ENCODE measurements at regions not wholly inside any gene's neighbourhood (a gene's known extent, or its start where the extent isn't known, plus 50 kb on each side); places are given as distances from the start of the nearest gene placed in this dataset.

DNA sequence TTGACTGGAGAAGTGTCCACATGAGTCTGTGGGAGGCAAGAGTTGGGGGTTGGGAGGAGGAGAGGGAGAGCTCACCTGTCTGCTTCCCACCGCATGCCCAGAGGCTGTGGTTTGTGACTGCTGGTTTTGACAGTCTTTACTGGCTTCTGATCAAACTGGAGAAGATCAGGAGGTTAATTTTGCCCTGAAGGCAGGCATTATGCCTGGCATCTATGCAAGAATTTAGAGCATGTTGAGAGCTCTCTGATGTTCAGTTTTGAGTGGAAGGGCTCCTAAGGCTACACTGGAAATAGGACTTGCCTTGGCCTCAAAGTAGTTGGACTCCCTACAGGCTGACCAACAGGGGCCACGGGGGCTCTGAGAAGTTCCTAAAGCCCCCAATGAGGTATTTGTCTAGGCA, 101.6 kb downstream of the TLR5 start:
- Histone ChIP-seq H3K4me1 (ENCODE audit: control insufficient read depth in 1 of 2, insufficient read depth in 2 of 2, low read length in 2 of 2) (peaks cover 0 to 1% of the 10 kb centered on the region in 2 experiments; a peak in 2 of 4 replicates), H2AFZ (ENCODE audit: low read depth, low read length, poor library complexity, severe bottlenecking) (no peak overlapping the region), H3K36me3 (ENCODE audit: control insufficient read depth in 1 of 2, insufficient read depth in 2 of 2, low read length in 2 of 2) (no peaks in the 10 kb centered on the region), H3K9ac (ENCODE audit: low read length) (no peak overlapping the region), H4K20me1 (ENCODE audit: insufficient read depth) (no peaks in the 10 kb centered on the region), H3K27me3 (ENCODE audit: insufficient read depth, low read length) (no peaks in the 10 kb centered on the region), H3K9me3 (ENCODE audit: control insufficient read depth in 1 of 2, insufficient read depth in 1 of 2, low read depth in 1 of 2, low read length in 2 of 2) (no peaks in the 10 kb centered on the region), H3K79me2 (ENCODE audit: insufficient read depth, low read length) (no peaks in the 10 kb centered on the region), H3K4me2 (ENCODE audit: low read length) (no peak overlapping the region), H3K9me2 (ENCODE audit: insufficient read depth) (no peaks in the 10 kb centered on the region), H3K4me3 (replicated peaks in 1 of 2; ENCODE audit: low read depth in 1 of 2, low read length in 2 of 2) (no peak overlapping the region), H3K27ac (ENCODE audit: low read depth, low read length) (no peak overlapping the region)
- ChIA-PET POLR2A (no interaction called here), CTCF (no interaction called here), RAD21 (ENCODE audit: low non-redundant PET in 1 of 2, low total read pairs in 2 of 2, uncharacterized antibody in 2 of 2, unreplicated experiment in 2 of 2) (no interaction called here)
- TF ChIP-seq FOSL1 (IDR thresholded peaks at IDR 0.05; ENCODE audit: low read depth): no peak
- ATAC-seq (no peak), DNase-seq (ENCODE audit: low read depth, low spot score) (no peak)
- intact Hi-C loops (cut with micrococcal nuclease): no loop called here
- no TSS peak for BruUV-seq (replicated peaks)

DNA sequence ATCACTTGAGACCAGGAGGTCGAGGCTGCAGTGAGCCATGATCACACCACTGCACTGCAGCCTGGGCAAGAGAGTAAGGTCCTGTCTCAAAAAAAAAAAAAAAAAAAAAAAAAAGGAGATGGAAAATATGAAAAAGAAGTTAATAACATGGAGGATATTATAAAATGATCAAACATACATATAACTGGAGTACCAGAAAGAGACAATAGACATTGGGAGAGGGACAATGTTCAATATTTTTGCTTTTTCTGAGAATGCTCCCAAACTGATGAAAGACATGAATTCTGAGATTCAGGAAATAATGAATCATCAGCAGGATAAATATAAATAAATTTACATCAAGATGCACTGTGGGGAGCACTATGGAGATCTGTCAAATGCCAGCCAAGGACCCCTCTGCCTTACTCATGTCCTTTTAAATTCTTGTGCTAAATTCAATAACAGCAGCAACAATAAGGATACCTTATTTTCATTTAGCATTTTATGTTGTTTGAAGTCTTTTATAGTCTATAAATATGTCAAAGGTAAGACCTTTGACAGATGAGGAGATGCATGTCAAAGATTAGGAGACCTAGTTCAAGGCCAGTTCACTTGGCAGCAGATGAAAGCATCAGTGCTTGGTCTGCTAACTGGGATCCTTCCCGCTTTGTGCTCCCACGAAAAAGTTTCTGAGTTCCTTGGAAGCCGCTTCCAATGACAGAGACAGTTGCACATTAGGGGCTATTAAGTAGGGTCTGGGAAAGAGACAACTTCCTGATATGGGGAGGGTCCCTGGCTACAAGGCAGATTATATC, 97.7 kb downstream of the TLR5 start:
- intact Hi-C loops (cut with micrococcal nuclease): no loop called here
- H3K4me2 ChIP-seq (ENCODE audit: low read length): no peak overlapping the region
- no peaks in the 10 kb centered on the region for H4K20me1 ChIP-seq (ENCODE audit: insufficient read depth)
- CTCF ChIA-PET: no interaction called here
- no TSS peak for BruUV-seq (replicated peaks)
- no peak for ATAC-seq
- H3K36me3 ChIP-seq (ENCODE audit: control insufficient read depth in 1 of 2, insufficient read depth in 2 of 2, low read length in 2 of 2): no peaks in the 10 kb centered on the region
- H3K9me2 ChIP-seq (ENCODE audit: insufficient read depth): no peaks in the 10 kb centered on the region
- H2AFZ ChIP-seq (ENCODE audit: low read depth, low read length, poor library complexity, severe bottlenecking): no peak overlapping the region
- no peaks in the 10 kb centered on the region for H3K27me3 ChIP-seq (ENCODE audit: insufficient read depth, low read length)
- no peaks in the 10 kb centered on the region for H3K9me3 ChIP-seq (ENCODE audit: control insufficient read depth in 1 of 2, insufficient read depth in 1 of 2, low read depth in 1 of 2, low read length in 2 of 2)
- DNase-seq (ENCODE audit: low read depth, low spot score): no peak
- TF ChIP-seq POLR2AphosphoS5 (IDR thresholded peaks at IDR 0.05; ENCODE audit: low read depth, low read length) (no peak), RAD21 (IDR thresholded peaks at IDR 0.05; ENCODE audit: low read depth) (no peak), ZNF274 (IDR thresholded peaks at IDR 0.05; ENCODE audit: low read depth, low read length) (no peak), YY1 (IDR thresholded peaks at IDR 0.05; ENCODE audit: extremely low read depth, insufficient replicate concordance, low read depth, low read length) (no peak)
- TF ChIP-seq, protein P1, sequence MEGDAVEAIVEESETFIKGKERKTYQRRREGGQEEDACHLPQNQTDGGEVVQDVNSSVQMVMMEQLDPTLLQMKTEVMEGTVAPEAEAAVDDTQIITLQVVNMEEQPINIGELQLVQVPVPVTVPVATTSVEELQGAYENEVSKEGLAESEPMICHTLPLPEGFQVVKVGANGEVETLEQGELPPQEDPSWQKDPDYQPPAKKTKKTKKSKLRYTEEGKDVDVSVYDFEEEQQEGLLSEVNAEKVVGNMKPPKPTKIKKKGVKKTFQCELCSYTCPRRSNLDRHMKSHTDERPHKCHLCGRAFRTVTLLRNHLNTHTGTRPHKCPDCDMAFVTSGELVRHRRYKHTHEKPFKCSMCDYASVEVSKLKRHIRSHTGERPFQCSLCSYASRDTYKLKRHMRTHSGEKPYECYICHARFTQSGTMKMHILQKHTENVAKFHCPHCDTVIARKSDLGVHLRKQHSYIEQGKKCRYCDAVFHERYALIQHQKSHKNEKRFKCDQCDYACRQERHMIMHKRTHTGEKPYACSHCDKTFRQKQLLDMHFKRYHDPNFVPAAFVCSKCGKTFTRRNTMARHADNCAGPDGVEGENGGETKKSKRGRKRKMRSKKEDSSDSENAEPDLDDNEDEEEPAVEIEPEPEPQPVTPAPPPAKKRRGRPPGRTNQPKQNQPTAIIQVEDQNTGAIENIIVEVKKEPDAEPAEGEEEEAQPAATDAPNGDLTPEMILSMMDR (IDR thresholded peaks at IDR 0.05 in 2 of 3, conservative IDR thresholded peaks at IDR 0.05 in 1 of 3; ENCODE audit: borderline replicate concordance in 1 of 3, insufficient read depth in 1 of 3, low read depth in 2 of 3, low read length in 2 of 3): no peak
- TF ChIP-seq, protein P2, sequence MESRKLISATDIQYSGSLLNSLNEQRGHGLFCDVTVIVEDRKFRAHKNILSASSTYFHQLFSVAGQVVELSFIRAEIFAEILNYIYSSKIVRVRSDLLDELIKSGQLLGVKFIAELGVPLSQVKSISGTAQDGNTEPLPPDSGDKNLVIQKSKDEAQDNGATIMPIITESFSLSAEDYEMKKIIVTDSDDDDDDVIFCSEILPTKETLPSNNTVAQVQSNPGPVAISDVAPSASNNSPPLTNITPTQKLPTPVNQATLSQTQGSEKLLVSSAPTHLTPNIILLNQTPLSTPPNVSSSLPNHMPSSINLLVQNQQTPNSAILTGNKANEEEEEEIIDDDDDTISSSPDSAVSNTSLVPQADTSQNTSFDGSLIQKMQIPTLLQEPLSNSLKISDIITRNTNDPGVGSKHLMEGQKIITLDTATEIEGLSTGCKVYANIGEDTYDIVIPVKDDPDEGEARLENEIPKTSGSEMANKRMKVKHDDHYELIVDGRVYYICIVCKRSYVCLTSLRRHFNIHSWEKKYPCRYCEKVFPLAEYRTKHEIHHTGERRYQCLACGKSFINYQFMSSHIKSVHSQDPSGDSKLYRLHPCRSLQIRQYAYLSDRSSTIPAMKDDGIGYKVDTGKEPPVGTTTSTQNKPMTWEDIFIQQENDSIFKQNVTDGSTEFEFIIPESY (IDR thresholded peaks at IDR 0.05; ENCODE audit: extremely low read depth, insufficient replicate concordance, low read length): no peak
- no peaks in the 10 kb centered on the region for H3K79me2 ChIP-seq (ENCODE audit: insufficient read depth, low read length)
- H3K4me1 ChIP-seq (ENCODE audit: control insufficient read depth in 1 of 2, insufficient read depth in 2 of 2, low read length in 2 of 2): no peaks in the 10 kb centered on the region
- no peak overlapping the region for H3K4me3 ChIP-seq (replicated peaks in 1 of 2; ENCODE audit: low read depth in 1 of 2, low read length in 2 of 2)
- RAD21 ChIA-PET (ENCODE audit: low non-redundant PET in 1 of 2, low total read pairs in 2 of 2, uncharacterized antibody in 2 of 2, unreplicated experiment in 2 of 2): no interaction called here
- no peak overlapping the region for H3K9ac ChIP-seq (ENCODE audit: low read length)
- POLR2A ChIA-PET: no interaction called here
- no peak overlapping the region for H3K27ac ChIP-seq (ENCODE audit: low read depth, low read length)
